OCI-LY7 (cell line): ENCODE measurements at regions not wholly inside any gene's neighbourhood (a gene's known extent, or its start where the extent isn't known, plus 50 kb on each side); places are given as distances from the start of the nearest gene placed in this dataset.

Experiments
- BruUV-seq: library from RNA; stranded (reverse); fragments of 400-500 nt; replicated peaks from 2 replicates; lab custom pipeline; 2021; lab: Mats Ljungman, UMichigan
- CTCF ChIA-PET: fragments of 300-600 bp; sonication (Branson Sonifier 250); formaldehyde crosslinking; loops from one replicate; lab custom pipeline; 2022; ENCODE audit warnings: antibody characterized with exemption; ENCODE audit not compliant: unreplicated experiment; lab: Charles Lee
- POLR2A ChIA-PET: fragments of 300-600 bp; sonication (Branson Sonifier 250); formaldehyde crosslinking; loops from one replicate; lab custom pipeline; 2022; ENCODE audit warnings: antibody characterized with exemption; lab: Charles Lee
- DNase-seq: peaks from one replicate; pipeline ENCODE4 v3.0.0-alpha.2; 2015; ENCODE audit warnings: low spot score
- H2AFZ ChIP-seq: fragments of 200-600 bp; sonication (generic), shearing (Covaris generic); 2 replicates; pipeline ENCODE4 v1.6.1; 2014; ENCODE audit warnings: mild to moderate bottlenecking, antibody characterized with exemption, low read length, moderate library complexity
- H3K27ac ChIP-seq: fragments of 200-600 bp; sonication (generic); 2 replicates; pipeline ENCODE4 v1.5.1; 2014; ENCODE audit warnings: mixed run types, low read depth, mild to moderate bottlenecking, moderate library complexity, low read length, inconsistent platforms; ENCODE audit not compliant: poor library complexity, severe bottlenecking
- H3K36me3 ChIP-seq: fragments of 200-600 bp; sonication (generic); 2 replicates; pipeline ENCODE4 v1.6.1; 2014; ENCODE audit warnings: mild to moderate bottlenecking, antibody characterized with exemption, low read length, moderate library complexity, mixed read lengths; ENCODE audit not compliant: insufficient read depth
- H3K4me1 ChIP-seq: fragments of 200-600 bp; sonication (generic); 2 replicates; pipeline ENCODE4 v1.5.1; 2014; ENCODE audit warnings: mild to moderate bottlenecking, low read length; ENCODE audit not compliant: insufficient read depth, poor library complexity, severe bottlenecking
- H3K4me2 ChIP-seq: fragments of 200-600 bp; sonication (generic); 2 replicates; pipeline ENCODE4 v1.6.1; 2014; ENCODE audit warnings: mild to moderate bottlenecking, low read length
- H3K4me3 ChIP-seq: fragments of 200-600 bp; sonication (generic); 2 replicates; pipeline ENCODE4 v1.5.1; 2014; ENCODE audit warnings: mild to moderate bottlenecking, low read depth, low read length; ENCODE audit not compliant: poor library complexity, severe bottlenecking
- H3K79me2 ChIP-seq: fragments of 200-600 bp; sonication (generic); 2 replicates; pipeline ENCODE4 v1.6.1; 2016; ENCODE audit warnings: low read depth, mild to moderate bottlenecking, low read length, moderate library complexity, mixed read lengths; ENCODE audit not compliant: insufficient read depth
- H3K9me2 ChIP-seq: fragments of 200-600 bp; sonication (generic); 2 replicates; pipeline ENCODE4 v1.6.1; 2016; ENCODE audit warnings: mild to moderate bottlenecking, low read length, mixed read lengths; ENCODE audit not compliant: insufficient read depth
- H3K9me3 ChIP-seq: fragments of 200-600 bp; sonication (generic); 2 replicates; pipeline ENCODE4 v1.6.1; 2014; ENCODE audit warnings: mild to moderate bottlenecking, mixed run types, low read length, mixed read lengths
- H4K20me1 ChIP-seq: fragments of 200-600 bp; sonication (generic); 2 replicates; pipeline ENCODE4 v1.6.1; 2014; ENCODE audit warnings: mild to moderate bottlenecking, antibody characterized with exemption, low read length, moderate library complexity, mixed read lengths; ENCODE audit not compliant: insufficient read depth
- EZH2phosphoT487 ChIP-seq: fragments of 200-600 bp; sonication (generic); IDR thresholded peaks from 2 replicates; pipeline ENCODE4 v1.6.1; 2018; ENCODE audit warnings: low read depth, borderline replicate concordance, mild to moderate bottlenecking, mixed run types, antibody characterized with exemption, low read length, moderate library complexity, mixed read lengths
- intact Hi-C: fragments of 100-400 bp; cut with micrococcal nuclease; formaldehyde crosslinking; loops from one replicate; pipeline ENCODE4 v1.10.0; 2022; ENCODE audit not compliant: unreplicated experiment
- TF ChIP-seq, protein P1 (sequence below): fragments of 200-600 bp; sonication (generic); conservative IDR thresholded peaks from 2 replicates; pipeline ENCODE4 v1.5.1; 2014; ENCODE audit warnings: mild to moderate bottlenecking, antibody characterized with exemption, low read length, moderate library complexity, mixed read lengths

DNA sequence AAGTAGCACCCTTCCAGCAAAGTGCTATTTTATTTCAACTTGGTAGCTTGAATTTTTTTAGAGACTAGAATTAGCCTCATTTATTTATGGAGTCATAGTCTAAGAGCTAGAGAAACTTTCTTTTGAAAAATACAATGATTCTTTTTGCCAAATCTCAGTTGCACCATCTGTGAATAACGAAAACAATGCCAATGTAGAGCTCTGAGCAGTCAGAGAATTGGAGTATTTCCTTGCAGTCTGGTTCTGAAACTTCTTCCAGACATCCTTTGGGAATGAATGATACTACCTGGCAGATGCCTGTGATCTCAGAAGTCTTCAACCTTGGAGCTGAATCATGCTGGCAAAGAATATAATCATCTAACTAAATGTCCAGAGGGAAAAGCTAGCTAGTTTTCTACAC is 511.5 kb upstream of the CYLC2 start:
- intact Hi-C loops: no loop called here
- H3K36me3 ChIP-seq: no peaks in the 10 kb centered on the region
- no peak overlapping the region for H3K27ac ChIP-seq
- no peak overlapping the region for H3K4me2 ChIP-seq
- TF ChIP-seq, protein P1, sequence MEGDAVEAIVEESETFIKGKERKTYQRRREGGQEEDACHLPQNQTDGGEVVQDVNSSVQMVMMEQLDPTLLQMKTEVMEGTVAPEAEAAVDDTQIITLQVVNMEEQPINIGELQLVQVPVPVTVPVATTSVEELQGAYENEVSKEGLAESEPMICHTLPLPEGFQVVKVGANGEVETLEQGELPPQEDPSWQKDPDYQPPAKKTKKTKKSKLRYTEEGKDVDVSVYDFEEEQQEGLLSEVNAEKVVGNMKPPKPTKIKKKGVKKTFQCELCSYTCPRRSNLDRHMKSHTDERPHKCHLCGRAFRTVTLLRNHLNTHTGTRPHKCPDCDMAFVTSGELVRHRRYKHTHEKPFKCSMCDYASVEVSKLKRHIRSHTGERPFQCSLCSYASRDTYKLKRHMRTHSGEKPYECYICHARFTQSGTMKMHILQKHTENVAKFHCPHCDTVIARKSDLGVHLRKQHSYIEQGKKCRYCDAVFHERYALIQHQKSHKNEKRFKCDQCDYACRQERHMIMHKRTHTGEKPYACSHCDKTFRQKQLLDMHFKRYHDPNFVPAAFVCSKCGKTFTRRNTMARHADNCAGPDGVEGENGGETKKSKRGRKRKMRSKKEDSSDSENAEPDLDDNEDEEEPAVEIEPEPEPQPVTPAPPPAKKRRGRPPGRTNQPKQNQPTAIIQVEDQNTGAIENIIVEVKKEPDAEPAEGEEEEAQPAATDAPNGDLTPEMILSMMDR: no peak
- TF ChIP-seq EZH2phosphoT487: no peak
- no peaks in the 10 kb centered on the region for H4K20me1 ChIP-seq
- ChIA-PET POLR2A (interaction anchor here (0.5 to 1.3 kb wide), 3 partner anchors 14 to 627 kb away, joined by 3 to 5 read pairs (median 3); no protein-coding TSS in a partner anchor), CTCF (no interaction called here)
- H3K4me1 ChIP-seq: no peaks in the 10 kb centered on the region
- H2AFZ ChIP-seq: no peak overlapping the region
- H3K79me2 ChIP-seq: no peaks in the 10 kb centered on the region
- no peaks in the 10 kb centered on the region for H3K9me2 ChIP-seq
- H3K9me3 ChIP-seq: no peaks in the 10 kb centered on the region
- no peak overlapping the region for H3K4me3 ChIP-seq
- no peak for DNase-seq
- BruUV-seq: no TSS peak

DNA sequence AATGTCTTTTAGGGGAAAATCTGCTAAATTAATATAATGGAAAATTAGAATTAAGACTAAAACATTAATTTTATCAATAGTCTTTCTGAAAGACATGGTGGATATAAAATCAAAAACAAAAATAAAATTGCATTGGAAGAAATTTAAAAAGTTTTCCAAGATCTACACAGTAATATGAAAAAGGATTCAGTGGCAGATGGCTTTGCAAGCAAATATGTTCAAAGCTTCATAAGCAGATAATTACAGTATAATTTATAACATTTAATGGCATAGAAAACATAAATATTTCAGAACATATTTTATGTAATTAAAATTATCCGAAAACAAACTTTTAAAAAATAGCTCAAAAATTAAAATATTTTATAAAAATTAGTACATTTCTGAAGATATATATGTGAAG is 512.4 kb upstream of the CYLC2 start:
- H2AFZ ChIP-seq: no peak overlapping the region
- no peaks in the 10 kb centered on the region for H3K4me1 ChIP-seq
- intact Hi-C loops: no loop called here
- BruUV-seq: no TSS peak
- H3K27ac ChIP-seq: no peak overlapping the region
- H3K9me2 ChIP-seq: no peaks in the 10 kb centered on the region
- no peaks in the 10 kb centered on the region for H3K9me3 ChIP-seq
- no peaks in the 10 kb centered on the region for H4K20me1 ChIP-seq
- TF ChIP-seq EZH2phosphoT487: no peak
- TF ChIP-seq, protein P1: no peak
- H3K4me3 ChIP-seq: no peak overlapping the region
- DNase-seq: no peak
- ChIA-PET POLR2A (interaction anchor here (1.2 to 1.3 kb wide), 3 partner anchors 11 to 39 kb away, joined by 3 read pairs; no protein-coding TSS in a partner anchor), CTCF (no interaction called here)
- no peaks in the 10 kb centered on the region for H3K36me3 ChIP-seq
- no peaks in the 10 kb centered on the region for H3K79me2 ChIP-seq
- no peak overlapping the region for H3K4me2 ChIP-seq

DNA sequence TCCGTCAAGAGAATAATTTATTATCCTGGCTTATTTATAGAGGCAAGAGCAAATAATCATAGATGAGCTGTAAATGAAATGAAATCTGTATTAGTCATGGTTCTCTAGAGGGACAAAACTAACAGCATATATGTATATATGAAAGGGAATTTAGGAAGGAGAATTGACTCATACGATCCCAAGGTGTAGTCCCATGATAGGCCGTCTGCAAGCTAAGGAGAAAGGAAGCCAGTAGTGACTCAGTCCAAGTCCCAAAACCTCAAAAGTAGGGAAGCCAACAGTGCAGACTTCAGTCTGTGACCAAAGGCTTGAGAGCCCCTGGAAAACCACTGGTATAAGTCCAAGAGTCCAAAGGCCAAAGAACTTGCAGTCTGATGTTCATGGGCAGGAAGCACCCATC is 515.9 kb upstream of the CYLC2 start:
- no peaks in the 10 kb centered on the region for H4K20me1 ChIP-seq
- H3K27ac ChIP-seq: no peak overlapping the region
- H3K79me2 ChIP-seq: no peaks in the 10 kb centered on the region
- ChIA-PET POLR2A (interaction anchor here (0.6 kb wide), 1 partner anchor 189 kb away, joined by 3 read pairs; no protein-coding TSS in a partner anchor), CTCF (no interaction called here)
- H2AFZ ChIP-seq: no peak overlapping the region
- TF ChIP-seq, protein P1: no peak
- no peak for TF ChIP-seq EZH2phosphoT487
- DNase-seq: no peak
- H3K4me1 ChIP-seq: no peaks in the 10 kb centered on the region
- no peaks in the 10 kb centered on the region for H3K9me2 ChIP-seq
- H3K9me3 ChIP-seq: no peaks in the 10 kb centered on the region
- no peaks in the 10 kb centered on the region for H3K36me3 ChIP-seq
- H3K4me2 ChIP-seq: no peak overlapping the region
- BruUV-seq: no TSS peak
- intact Hi-C loops: no loop called here
- H3K4me3 ChIP-seq: no peak overlapping the region
